T follicular helper cell (primary cell): ENCODE measurements at regions not wholly inside any gene's neighbourhood (a gene's known extent, or its start where the extent isn't known, plus 50 kb on each side); places are given as distances from the start of the nearest gene placed in this dataset.

Experiments
- DNase-seq: peaks from one replicate; pipeline ENCODE4 v3.0.0-alpha.2; 2020; ENCODE audit warnings: low read depth

DNA sequence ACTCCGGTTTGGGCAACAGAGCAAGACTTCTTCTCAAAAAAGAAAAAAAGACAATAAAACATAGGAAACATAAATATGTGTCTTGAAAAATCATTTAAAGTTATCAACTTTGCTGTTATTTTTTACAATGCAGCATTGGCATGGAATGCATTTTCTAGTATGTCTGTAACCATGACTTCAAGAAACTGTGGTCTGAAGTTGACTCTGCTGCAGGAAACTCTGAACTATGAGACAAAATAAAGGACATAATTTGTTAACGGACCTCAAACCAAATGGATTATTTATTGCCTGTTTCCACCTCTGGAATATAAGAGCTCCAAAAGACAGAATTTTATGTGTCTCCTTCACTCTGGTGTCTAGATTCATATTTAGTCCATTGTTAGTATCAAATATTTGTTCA is 79.1 kb downstream of the TRIB2 start:
- DNase-seq = no peak

DNA sequence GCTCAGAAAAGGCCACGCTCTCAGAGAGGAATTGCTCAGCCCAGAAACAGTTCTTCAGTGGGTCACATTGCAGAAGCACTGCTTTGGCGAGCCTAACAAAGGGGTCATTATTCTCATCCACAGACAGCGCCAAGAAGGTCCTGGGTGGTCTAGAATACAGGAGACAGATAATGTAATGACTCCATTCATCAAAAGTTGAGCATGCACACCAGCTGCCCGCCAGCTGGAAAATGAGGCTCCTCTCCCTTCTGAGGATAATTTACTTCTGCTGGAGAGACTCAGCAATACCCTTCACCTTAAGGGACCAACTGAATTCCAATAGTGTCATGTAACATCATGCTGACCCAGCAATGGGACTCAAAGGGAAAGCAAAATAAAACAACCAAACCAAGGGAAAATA is 79.9 kb downstream of the TRIB2 start:
- no peak for DNase-seq

DNA sequence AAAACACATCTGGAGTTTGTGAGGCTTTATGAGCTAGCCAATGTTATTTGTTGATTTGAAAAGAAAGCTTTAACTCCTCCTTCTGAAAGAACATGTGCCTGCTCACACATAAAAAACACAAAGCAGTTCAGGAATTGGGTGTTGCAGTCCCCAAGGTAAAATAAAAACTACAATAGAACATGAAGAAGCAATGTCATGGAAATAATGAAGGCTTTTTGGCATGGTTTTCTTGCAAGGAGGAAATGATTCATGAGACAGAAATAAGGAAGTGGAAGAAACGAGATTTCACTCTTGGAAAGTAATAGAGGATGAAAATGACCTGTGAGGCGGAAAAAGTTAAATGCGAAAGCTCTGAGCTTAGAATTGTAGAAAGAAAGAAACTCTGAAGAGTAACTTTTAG is 81.1 kb downstream of the TRIB2 start:
- no peak for DNase-seq

DNA sequence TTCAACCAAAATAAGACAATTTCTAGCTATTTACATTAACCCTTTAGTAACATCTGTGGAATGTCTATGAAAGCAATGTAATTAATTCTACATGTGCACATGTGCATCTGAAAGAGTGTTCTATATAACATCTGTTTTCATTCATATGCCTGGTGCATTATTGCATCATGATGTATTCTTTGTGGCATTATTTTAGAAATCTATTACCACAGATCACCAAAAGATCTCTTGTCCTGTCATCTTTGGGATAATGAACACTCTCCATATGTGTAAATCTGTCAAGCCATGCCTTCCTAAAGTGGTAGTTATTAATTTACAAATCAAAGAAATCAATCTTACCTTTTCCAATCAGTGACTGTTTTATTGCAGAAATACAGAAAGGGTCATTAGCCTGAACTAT is 86.9 kb downstream of the TRIB2 start:
- DNase-seq = no peak

DNA sequence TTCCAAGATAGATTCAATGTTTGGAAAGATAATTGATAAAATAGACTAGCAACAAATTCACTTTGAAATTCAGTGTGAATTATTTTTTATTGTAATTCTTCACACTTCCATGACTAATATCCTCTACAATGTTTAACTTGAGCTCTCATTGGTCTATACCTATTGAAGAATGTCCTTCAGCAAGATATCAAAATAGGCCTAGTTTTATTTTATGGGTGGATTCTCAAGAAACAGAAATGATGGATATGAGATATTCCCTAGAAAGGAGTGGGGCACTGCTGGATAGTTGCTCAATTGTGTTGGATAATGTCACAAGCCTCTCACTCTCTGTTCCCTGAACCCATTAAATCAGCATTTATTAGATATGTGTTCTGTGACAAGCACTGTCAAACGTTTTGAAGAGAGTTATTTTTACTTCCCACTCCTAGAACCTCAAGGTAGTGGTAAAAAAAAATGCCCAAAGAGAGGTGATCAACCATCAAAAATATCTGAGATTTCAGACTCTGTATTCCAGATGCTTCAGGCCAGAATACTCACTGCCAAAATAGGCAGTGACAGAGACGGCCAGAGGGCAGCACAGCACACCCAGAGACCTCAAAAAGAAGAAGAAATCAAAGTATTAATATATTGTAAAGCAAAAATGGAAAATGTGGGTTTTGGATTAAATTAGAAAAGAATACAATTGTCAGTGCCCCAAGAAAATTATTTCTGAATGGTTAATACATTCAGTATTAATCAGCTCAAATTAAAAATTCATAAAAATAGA is 87.5 kb downstream of the TRIB2 start:
- DNase-seq = no peak

DNA sequence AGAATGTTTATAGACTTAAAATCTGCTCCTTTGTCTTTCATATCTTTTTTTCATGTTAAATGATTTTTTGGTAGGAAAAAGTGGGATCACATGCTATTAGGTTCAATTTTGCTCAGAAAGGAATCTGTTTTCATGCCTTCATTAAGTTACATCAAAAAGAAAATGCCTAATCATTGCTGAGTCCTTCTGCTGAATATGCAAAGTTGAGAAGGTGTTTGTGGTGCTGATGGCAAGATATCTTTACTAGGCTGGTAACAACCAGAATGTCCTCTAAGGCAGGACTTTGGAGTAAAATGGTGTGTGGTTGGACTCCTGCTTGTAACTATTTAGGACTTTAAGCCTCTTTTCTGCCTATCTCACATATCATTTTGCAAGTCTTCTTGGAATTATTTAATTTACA is 88.3 kb downstream of the TRIB2 start:
- no peak for DNase-seq

DNA sequence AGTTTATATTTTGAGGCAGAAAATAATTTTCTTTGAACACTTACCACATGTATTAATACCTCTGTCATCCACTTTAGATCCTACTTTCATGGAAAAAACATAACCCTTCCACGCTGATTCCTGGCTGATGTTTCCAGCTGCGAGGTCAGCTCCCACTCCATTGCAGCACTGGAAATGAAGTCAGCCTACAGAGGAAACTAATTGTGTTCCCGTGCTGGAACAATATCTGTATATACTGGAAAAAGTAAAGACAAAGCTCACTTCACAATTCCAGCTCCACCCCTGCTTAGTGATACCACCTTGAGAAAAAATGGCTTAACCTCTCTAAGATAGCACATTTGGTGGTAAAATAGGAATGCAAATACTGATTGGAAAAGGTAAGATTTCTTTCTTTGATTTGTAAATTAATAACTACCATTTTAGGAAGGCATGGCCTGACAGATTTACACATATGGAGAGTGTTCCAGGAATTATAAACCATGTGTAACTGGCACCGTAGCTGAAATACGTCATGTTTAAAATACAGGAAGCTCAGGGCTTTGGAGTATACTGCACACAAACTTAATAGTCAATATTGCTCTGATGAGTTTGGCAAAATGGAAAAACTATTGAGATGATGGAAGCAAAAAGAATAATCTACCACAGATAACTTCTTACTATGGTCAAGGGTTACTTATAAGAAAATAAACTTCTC is 90.0 kb downstream of the TRIB2 start:
- no peak for DNase-seq

DNA sequence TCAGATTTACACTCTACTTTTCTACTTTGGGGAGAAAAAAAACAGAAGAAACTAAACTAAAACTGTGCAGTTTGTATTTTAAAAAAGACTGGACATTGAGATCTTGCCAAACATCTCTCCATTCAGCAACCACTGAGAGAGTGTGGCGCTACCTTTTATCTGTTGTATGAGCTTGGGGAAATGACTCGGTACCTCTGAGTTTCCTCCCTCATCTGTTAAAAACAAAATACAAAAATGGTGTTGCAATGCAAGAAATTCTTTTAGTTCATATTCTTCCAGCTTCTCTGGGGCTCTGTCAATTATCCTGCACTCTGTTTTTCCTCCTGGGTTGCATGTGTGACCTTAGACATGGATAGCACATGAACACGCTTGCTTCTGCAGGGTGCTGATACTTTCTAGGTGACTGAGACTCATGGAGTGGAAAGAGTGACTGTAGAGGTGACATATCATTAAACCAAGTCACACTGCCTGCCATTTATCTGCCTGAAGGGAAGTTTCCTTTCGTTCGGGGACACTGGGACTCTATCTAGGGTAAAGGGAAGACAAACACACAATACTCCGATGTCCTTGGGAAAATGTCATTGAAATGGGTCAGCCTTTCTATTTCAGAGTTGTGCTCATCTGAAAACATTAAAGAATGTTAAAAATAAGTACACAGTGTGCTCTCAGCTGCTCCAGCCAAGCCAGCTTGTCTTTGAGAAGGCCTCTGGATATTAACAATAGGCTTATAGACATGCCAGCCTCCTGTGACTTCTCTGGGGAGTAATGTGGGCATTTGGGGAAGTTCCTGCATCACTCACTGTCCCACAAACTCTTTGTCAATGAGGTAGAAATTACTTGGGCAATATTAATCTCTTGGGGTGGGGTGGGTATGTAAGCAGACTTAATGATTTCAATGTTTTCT is 91.4 kb downstream of the TRIB2 start:
- DNase-seq = no peak

DNA sequence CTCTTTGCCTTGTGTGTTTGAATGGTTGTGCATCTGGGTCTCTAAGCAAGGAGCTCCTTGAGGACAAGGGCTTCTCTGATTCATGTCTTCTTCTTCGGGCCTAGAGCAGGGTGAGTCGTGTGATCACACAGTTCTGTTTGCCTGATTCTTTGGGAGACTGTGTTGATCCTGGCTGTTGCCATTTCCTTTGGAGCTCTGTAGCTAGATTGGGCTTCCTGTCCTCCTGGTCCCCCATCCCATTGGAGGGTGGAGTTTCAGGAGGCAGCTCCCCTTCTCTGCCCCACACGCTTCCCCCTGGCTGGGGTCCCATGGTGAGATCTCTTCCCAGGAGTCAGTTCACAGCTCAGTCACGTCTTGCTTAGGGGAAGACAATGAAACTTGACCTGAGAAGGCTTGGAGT is 92.8 kb downstream of the TRIB2 start:
- DNase-seq = no peak

DNA sequence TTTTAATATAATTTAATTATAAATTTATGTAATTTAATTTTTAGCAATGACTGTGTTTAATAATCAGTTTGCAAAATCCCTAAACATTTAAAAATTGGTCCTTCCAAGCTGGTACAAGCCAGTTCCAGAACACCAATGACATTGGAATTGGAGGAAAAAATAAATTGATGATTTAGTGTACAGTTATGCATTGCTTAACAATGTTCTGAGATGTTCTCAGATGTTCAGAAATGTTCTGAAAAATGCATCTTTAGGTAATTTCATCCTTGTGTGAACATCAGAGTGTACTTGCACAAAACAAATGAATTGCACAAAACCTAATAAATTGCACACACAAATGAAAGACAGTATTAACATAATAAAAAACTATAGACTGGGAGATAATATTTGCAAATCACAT is 95.2 kb downstream of the TRIB2 start:
- no peak for DNase-seq

DNA sequence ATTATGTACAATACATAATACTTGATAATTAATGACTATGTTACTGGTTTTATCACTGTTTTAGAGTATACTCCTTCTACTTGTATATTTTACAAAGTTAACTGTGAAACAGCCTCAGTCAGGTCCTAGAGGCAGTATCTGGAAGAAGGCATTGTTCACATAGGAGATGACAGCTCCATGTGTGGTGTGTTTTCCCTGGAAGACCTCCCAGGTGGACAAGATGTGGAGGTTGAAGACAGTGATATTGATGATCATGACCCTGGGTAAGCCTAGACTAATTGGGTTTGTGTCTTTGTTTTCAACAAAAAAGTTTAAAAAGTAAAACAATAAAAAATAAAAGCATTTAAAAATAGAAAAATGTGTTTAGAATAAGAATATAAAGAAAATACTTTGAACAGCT is 96.4 kb downstream of the TRIB2 start:
- DNase-seq = no peak

DNA sequence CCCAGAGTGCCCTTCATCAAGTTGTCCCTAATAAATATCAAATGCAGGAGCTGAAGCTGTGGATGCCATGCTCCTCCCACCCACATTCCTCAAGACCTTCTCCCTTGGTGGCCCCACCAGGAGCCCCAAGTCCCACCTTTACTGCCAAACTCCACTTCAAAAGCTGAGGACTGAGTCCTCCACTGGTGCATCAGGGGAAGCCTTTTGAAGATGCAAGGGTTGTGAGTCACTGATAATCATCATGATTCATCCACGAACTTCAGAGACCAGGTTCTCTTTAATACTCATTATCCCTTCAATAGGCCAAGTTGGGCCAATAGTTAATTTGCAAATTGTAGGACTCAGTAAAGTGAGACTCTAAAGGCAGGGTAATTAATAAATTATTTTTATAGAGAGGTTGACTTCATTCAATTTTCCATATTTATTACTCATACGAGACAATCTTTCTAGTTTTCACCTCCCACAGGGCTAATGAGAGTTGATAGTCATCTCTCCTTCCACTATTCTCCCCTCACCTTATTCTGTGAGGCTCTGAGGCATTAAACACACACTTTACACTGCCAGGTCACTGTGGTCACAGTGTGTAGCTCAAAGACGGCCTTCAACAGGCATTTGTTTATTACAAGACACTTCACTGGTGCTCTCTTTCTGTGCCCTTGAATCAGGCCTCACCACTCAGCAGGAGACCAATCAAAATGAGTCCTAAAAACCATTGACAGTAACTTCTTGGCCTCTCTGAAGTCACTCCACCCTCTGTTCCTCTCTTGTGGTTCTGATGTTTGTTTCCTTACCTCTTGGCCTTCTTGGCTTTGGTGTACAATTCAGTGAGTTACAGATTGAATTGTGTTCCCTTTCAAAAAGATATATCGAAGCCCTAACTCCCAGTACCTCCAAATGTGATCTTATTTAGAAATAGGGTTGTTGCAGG is 99.9 kb downstream of the TRIB2 start:
- DNase-seq = no peak

DNA sequence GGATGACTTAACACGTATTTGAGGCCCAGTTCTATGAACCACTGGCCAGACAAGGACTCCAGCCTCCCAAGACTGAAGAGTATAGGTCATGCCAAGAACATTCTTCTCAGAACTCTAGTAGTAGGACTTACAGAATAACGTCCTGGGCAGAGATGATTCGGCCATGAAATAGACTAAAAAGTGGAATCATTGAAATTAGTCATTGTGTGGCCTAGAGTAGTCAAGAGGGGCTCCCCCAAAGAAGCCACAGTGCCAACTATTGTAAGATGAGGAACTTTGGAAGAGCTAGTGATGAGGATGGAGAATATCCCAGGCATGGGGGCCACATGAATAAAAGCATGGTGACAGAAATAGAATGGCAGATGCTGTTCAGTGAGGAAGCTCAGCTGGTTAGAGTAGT is 101.1 kb downstream of the TRIB2 start:
- DNase-seq = no peak

DNA sequence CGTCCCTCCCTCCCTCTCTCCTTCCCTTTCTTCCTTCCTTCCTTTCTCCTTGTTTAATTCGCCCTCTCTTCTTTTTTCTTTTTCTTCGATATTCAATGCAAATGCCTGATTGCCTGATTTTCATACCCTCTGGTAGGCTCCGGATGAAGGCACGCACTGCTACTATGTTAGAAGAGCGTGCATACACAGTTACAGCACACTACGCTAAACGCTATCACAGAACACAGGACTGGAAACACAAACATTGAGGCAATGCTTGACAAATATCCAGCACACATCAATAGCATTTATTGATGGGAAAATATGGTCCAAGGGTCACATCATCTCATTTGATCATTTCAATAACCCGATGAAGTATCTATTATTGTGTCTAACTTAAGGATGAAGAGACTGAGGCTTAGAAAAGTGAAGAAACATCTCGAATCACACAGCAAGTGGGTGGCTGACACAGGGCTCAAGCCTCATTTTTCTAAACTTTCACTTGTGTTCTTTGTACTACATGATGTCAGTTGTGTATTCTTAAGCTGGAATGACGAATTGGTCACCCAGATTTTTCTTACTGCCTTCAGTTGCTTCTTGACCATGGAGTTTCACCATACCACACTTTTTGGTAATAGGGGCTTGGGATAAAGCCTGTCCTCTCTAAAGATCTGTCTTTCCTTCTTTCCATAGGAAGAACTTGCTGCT is 101.8 kb downstream of the TRIB2 start:
- no peak for DNase-seq

DNA sequence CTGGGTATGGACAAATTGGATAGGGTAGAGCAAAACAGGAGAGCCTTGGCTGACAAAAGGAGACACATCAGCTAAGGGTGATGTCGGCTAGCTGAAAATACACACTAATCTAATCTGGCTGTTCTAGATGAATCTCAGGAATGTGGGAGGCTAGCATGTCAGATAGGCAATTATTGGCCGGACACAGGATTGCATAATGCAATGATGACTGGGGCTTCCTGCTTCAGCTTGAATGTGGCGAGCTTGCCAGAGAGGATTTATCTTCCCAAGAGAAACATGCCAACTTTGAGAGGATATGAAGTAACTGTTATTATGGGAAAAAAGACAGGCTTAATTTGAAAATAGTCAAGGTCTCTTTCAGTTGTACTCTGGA is 102.4 kb downstream of the TRIB2 start:
- no peak for DNase-seq

DNA sequence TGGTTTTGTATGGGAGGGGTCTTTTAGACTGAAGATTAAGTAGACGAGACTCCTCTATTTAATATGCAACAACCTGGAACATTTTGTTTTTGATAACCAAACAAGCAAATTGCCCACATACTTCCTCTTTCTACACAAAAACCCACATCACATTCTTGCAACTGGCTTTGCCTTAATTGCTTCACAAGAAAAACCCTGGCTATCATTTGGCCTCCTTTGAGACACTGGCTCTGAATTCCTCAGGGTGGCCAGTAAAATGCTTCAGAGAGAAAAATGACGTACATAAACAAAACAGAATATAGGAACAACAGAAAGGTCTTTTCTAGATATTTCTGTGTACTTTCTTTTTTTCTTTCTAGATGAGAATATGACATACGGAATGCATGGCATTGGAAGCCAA is 103.0 kb downstream of the TRIB2 start:
- DNase-seq = no peak

DNA sequence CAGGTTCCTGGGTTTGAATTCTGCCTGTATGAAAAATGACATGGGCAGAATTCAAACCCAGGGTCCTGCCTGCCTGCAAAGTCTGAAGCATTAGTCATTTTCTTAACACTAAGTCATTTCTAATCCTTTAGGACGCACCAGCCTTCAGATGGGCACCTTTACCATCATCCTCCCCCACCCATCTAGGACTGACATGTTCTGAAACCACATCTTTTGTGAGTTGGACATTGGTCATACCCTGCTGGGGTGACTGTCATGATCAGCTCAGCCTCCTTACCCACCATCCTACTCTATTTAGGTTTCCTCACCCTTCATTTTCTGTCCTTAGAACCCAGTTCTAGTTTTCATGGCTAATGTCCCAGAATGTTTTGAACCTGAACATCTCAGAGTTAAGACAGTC is 104.9 kb downstream of the TRIB2 start:
- DNase-seq = no peak

DNA sequence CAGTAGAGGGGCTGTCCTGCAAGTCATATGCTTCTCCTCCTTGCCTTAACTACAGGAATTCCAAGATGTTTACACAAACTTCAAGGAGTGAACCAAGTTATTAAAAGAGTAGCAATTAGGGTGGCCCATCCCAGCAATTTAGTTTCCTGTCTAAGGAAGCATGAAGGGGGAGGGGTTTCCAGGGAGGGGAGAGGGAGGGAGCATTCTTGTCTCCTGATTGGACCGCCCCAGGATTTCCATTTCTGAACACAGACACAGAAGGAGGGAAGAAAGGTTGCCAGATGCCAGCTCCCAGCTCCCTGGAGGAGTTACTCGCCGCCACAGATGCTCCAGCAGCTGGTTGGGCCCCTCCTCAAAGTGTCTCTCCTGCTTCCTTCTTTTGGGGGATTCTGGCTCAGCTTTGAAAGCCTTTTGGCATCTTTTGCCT is 107.6 kb downstream of the TRIB2 start:
- DNase-seq = no peak

DNA sequence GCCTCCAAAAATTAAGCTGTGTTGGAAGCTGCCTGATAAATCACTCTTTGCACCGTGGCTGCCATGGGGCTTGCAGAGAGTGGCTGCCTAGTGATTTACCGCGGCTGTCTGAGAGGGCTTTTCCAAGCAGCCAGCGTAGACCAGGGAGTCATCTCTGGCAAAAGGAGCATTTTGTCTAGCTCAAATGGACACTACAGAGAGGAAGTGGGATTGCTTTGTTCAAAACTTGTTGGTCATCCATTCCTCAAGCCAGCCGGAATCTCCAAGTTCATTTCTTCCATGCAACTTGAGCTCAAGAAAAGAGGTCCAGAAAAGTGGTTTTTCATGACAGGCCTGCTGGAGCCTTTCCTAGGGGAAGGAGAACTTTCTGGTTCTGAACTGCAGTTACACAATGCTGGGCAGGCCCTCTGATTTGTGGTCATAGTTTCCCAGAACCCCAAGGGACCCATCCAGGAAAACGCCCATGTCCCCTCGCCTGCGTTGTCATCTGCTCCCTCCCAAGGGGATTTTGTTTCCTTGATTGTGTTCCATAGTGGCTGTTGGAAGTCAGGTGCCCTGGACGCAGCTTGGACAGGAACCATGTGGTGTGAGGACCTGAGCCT is 108.1 kb downstream of the TRIB2 start:
- no peak for DNase-seq

DNA sequence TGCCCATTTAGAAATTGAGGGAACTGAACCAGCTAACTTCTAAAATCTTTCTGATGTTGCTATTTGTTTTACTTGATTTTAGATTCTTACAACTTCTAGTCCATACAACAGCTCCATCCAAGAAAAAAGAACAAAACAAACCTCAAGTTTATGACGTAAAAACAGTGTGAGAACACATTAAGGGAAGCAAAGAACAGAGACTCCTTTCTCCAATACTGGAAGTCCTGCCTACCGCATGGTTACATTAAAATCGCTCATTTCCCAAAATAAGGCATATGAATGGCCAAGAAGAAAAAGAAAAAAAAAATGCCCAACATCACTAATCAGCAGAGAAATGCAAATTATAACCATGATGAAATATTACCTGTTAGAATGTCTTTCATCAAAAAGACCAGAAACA is 110.0 kb downstream of the TRIB2 start:
- DNase-seq = no peak

DNA sequence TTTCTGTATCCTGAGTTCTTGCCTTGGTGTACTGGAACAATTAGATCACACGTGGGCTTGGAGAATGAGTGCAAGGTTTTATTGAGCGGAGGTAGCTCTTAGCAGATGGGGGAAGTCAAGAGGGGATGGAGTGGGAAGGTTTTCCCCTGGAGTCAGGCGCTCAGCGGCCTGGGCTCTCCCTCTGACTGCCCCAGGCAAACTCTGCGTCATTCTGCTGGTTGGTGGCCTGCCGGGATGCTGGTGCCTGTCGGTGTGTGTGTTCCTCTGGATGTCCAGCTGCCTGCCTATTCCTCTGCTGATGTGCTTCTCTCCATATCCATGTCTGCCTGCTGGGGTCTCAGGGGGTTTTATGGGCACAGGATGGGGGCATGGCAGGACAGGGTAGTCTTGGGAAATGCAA is 111.0 kb downstream of the TRIB2 start:
- no peak for DNase-seq
